ENCODE measurements at regions not wholly inside any gene's neighbourhood (a gene's known extent, or its start where the extent isn't known, plus 50 kb on each side); places are given as distances from the start of the nearest gene placed in this dataset.

- H3K27me3 Mint-ChIP-seq, result peaks cover 16% of the 10 kb centered on the region
- no peaks in the 10 kb centered on the region for H3K9me3 Mint-ChIP-seq (ENCODE audit: insufficient read depth)
- Histone ChIP-seq H3K9me3 (ENCODE audit: control extremely low read depth in 1 of 3, control insufficient read depth in 2 of 3, insufficient read depth in 1 of 3, low read length in 2 of 3) (peaks cover 0 to 12% (median 0%) of the 10 kb centered on the region in 3 donors), H3K79me2 (ENCODE audit: control insufficient read depth, insufficient read depth, low read length) (no peaks in the 10 kb centered on the region), H3K27me3 (replicated peaks in 1 of 4; ENCODE audit: control extremely low read depth in 1 of 4, control insufficient read depth in 3 of 4, insufficient read depth in 4 of 4, low read length in 3 of 4) (peaks cover 0 to 3% (median 0%) of the 10 kb centered on the region in 4 experiments), H3K9ac (ENCODE audit: low read length) (no peak overlapping the region), H3K36me3 (replicated peaks in 1 of 2; ENCODE audit: control extremely low read depth in 1 of 2, control insufficient read depth in 1 of 2, extremely low read depth in 1 of 2, insufficient read depth in 2 of 2, low read length in 1 of 2) (no peaks in the 10 kb centered on the region), H3K4me3 (ENCODE audit: control extremely low read depth in 1 of 5, extremely low read depth in 1 of 5, insufficient read depth in 1 of 5, low read depth in 2 of 5, low read length in 4 of 5) (no peak overlapping the region), H3K27ac (ENCODE audit: low read length in 2 of 2) (no peak overlapping the region), H3K4me1 (ENCODE audit: control insufficient read depth in 2 of 2, insufficient read depth in 2 of 2, low read length in 2 of 2) (no peaks in the 10 kb centered on the region), H3K4me2 (replicated peaks; ENCODE audit: low read depth, low read length, poor library complexity, severe bottlenecking) (no peak overlapping the region), H4K20me1 (ENCODE audit: control insufficient read depth, insufficient read depth, low read length, poor library complexity, severe bottlenecking) (no peaks in the 10 kb centered on the region), H2AFZ (ENCODE audit: insufficient read depth, low read depth, low read length, poor library complexity, severe bottlenecking) (no peak overlapping the region)
- no peak overlapping the region for H3K27ac Mint-ChIP-seq
- DNase-seq (no peak), ATAC-seq (ENCODE audit: low read depth) (no peak)
- intact Hi-C loops (cut with micrococcal nuclease), result no loop called here
- no peak overlapping the region for H3K4me3 Mint-ChIP-seq
- 88% methylated on average over 3 of the region's 7 CpGs for WGBS (ENCODE audit: insufficient coverage)
- H3K4me1 Mint-ChIP-seq, result no peaks in the 10 kb centered on the region
- CTCF ChIA-PET, result no interaction called here
- TF ChIP-seq, protein P1, sequence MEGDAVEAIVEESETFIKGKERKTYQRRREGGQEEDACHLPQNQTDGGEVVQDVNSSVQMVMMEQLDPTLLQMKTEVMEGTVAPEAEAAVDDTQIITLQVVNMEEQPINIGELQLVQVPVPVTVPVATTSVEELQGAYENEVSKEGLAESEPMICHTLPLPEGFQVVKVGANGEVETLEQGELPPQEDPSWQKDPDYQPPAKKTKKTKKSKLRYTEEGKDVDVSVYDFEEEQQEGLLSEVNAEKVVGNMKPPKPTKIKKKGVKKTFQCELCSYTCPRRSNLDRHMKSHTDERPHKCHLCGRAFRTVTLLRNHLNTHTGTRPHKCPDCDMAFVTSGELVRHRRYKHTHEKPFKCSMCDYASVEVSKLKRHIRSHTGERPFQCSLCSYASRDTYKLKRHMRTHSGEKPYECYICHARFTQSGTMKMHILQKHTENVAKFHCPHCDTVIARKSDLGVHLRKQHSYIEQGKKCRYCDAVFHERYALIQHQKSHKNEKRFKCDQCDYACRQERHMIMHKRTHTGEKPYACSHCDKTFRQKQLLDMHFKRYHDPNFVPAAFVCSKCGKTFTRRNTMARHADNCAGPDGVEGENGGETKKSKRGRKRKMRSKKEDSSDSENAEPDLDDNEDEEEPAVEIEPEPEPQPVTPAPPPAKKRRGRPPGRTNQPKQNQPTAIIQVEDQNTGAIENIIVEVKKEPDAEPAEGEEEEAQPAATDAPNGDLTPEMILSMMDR (IDR thresholded peaks at IDR 0.05), result no peak
- no peak for TF ChIP-seq EZH2 (IDR thresholded peaks at IDR 0.05; ENCODE audit: borderline replicate concordance, insufficient read depth, low read depth, low read length, poor library complexity, severe bottlenecking)
- POLR2A ChIA-PET, result no interaction called here
Measured at GRCh38 chr22:49486225-49486624, 341.4 kb downstream of the BRD1 start.

- Histone ChIP-seq H3K36me3 (replicated peaks in 1 of 2; ENCODE audit: control extremely low read depth in 1 of 2, control insufficient read depth in 1 of 2, extremely low read depth in 1 of 2, insufficient read depth in 2 of 2, low read length in 1 of 2) (no peaks in the 10 kb centered on the region), H3K27me3 (replicated peaks in 1 of 4; ENCODE audit: control extremely low read depth in 1 of 4, control insufficient read depth in 3 of 4, insufficient read depth in 4 of 4, low read length in 3 of 4) (peaks cover 0 to 3% (median 0%) of the 10 kb centered on the region in 4 experiments), H3K9me3 (ENCODE audit: control extremely low read depth in 1 of 3, control insufficient read depth in 2 of 3, insufficient read depth in 1 of 3, low read length in 2 of 3) (peaks cover 0 to 12% (median 0%) of the 10 kb centered on the region in 3 donors), H3K27ac (ENCODE audit: low read length in 2 of 2) (no peak overlapping the region), H3K79me2 (ENCODE audit: control insufficient read depth, insufficient read depth, low read length) (no peaks in the 10 kb centered on the region), H3K4me1 (ENCODE audit: control insufficient read depth in 2 of 2, insufficient read depth in 2 of 2, low read length in 2 of 2) (no peaks in the 10 kb centered on the region), H3K9ac (ENCODE audit: low read length) (no peak overlapping the region), H4K20me1 (ENCODE audit: control insufficient read depth, insufficient read depth, low read length, poor library complexity, severe bottlenecking) (no peaks in the 10 kb centered on the region), H2AFZ (ENCODE audit: insufficient read depth, low read depth, low read length, poor library complexity, severe bottlenecking) (no peak overlapping the region), H3K4me2 (replicated peaks; ENCODE audit: low read depth, low read length, poor library complexity, severe bottlenecking) (no peak overlapping the region), H3K4me3 (ENCODE audit: control extremely low read depth in 1 of 5, extremely low read depth in 1 of 5, insufficient read depth in 1 of 5, low read depth in 2 of 5, low read length in 4 of 5) (no peak overlapping the region)
- H3K4me3 Mint-ChIP-seq, result no peak overlapping the region
- ChIA-PET POLR2A (no interaction called here), CTCF (no interaction called here)
- ATAC-seq (ENCODE audit: low read depth) (no peak), DNase-seq (no peak)
- TF ChIP-seq EZH2 (IDR thresholded peaks at IDR 0.05; ENCODE audit: borderline replicate concordance, insufficient read depth, low read depth, low read length, poor library complexity, severe bottlenecking), result no peak
- TF ChIP-seq, protein P1 (IDR thresholded peaks at IDR 0.05), result no peak
- 95% methylated on average over 6 of the region's 6 CpGs for WGBS (ENCODE audit: insufficient coverage)
- H3K27me3 Mint-ChIP-seq, result peaks cover 22% of the 10 kb centered on the region
- no peaks in the 10 kb centered on the region for H3K9me3 Mint-ChIP-seq (ENCODE audit: insufficient read depth)
- no peaks in the 10 kb centered on the region for H3K4me1 Mint-ChIP-seq
- intact Hi-C loops (cut with micrococcal nuclease), result no loop called here
- H3K27ac Mint-ChIP-seq, result no peak overlapping the region
Measured at GRCh38 chr22:49483946-49484345, 343.7 kb downstream of the BRD1 start.
